Hepatic stellate cell (primary cell): ENCODE measurements at regions not wholly inside any gene's neighbourhood (a gene's known extent, or its start where the extent isn't known, plus 50 kb on each side); places are given as distances from the start of the nearest gene placed in this dataset.

Source experiments
- DNase-seq: peaks from one replicate; pipeline ENCODE4 v3.0.0; 2011; ENCODE audit warnings: low spot score

DNA sequence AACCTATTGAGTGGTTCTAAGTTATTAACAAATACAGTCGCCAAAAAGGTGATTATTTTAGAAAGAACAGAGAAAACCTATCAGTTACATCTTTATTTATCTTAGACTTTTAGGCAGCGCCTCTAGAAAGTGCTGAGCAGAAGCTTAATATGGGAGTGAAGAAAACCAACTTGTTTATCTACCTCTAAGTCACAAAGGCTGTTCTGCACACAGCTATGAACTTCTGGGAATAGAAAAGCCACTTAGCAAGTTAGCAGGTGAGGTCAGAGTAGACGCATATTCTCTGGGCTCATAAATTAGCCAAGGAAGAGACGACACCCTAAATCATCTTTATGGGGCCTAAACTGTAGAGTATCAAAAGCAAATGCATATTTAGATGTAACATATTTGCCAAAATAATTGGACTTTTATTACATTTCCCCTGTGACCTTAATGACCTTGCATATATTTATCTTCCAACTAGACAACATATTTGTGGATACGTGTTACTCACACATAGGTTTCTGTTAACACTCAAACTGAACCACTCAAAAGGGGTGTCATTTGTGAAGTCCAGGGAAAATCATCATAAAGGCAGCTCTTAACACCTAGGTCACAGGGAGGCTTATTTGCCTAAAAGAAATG lies 267.1 kb downstream of the ADGB start:
- no peak for DNase-seq

DNA sequence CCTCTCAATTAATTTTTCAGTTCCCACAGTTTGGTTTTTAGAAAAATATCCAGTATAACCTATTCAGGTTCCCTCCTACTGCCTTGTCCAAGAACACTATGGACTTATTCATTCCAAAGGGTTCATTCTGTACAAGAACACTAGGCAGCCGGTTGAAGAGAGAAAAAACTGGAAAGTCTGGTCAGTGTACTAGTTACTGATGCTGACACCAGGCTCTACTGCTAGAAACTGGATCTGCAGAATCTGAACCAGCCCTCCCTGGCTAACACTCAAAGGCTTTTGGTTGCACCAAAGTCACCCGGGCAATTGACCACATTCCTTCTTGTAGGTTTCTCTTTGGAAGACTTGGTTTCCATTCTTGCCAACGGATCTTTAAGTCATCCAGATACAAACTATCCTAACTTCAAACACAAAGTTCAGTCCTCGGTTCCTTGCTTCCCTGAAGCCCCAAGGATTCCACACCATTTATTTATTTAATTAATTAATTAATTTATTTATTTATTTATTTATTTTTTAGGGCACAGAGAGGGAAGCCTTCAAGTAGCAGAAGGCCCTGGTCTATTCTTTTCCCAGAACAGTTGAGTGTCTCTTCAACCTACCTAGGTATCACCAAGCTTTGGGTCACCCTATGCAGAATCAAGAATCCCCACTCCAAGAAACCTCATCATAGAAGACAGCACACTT lies 268.1 kb downstream of the ADGB start:
- DNase-seq, result no peak

DNA sequence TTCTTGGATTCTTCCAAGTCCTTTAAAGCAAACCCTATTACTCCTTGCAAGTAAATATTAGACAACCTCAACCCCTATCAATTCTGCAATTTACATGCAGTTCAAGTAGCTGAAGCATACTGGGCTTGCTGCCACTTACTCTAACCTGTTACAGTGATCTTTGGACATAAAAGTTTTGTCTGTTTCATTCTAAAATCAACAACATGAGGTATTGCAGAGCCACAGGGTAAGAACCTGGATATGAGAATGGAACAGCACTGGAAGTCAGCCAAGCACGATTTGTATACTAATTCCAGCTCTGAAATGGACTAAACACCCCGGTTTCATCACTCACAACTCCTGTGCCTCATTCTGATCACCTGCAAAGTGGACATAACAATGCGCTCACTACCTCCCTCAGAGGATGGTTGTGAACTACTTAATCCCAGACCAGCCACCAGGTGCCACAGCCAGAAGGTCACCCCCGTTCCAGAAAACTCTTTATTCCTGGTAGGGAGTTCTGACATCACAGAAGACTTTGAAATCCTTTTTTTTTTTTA lies 270.0 kb downstream of the ADGB start:
- DNase-seq, result no peak

DNA sequence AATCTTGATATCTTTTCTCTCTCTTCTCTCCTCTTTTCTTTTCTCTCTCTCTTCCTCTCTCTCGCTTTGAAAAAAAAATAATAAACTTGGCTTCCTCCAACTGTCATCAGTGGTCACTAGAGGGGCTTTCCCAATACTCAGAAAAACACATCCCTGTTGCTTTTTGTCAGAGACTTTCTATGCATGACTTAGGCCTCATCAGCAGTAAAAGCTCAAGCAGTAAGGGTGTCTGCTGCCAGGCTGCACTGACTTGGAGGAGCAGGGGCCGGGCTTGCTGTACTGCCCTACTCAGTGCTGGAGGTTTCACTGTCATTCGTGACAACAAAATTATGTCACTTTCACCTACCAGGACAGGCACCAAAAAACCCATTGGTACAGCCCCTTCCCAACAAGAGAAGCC lies 272.0 kb downstream of the ADGB start:
- DNase-seq, result no peak

DNA sequence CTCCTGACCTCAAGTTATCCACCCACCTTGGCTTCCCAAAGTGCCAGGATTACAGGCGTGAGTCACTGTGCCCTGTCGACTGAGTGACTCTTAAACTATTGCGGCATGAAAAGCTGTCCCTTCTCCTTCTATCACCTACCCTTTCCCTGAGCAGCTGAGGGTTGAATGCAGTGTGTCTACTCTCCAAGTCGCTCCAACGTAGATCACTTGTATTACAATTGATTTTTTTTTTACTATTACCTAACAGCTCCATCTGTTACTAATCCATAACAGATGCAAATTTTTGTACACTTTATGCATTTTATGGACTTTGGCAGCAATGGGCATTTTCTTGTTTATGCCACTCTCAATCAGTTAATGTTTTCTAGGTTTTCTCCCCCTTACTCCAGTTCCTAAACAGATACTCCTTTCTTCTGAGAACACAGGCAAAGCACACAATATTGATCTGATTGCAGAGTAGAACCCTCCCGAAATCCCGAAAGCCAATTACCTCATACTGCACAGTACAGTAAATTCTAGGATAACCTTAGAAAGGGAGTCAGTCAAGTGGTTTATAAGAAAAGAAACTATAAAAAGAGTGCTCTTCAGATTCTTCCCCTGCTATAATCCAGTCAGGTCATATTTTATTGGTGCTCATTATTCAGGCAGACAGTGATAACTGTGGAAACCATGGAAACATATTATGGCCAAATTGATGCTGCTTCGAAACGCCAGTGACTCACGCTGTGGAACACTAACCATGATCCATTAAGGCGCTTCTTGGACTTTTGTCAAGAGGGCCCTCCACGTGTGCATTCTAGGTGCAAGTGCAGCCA lies 273.0 kb downstream of the ADGB start:
- DNase-seq, result no peak

DNA sequence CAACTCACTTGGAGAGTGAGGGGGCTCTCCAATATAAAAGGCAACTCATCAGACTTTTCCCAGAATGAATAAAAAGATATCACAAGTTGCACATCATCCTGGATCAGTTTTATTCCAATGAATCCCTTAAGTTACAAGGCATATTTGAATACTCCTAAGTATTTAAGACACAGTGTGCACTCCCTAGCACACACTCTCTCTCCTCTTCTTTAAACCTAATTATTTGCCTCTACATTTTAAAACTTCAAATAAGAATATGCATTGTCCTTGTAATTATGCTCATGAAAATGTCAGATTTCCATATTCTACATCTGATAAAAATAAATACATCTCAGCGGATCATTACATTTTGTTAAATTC lies 273.6 kb downstream of the ADGB start:
- no peak for DNase-seq

DNA sequence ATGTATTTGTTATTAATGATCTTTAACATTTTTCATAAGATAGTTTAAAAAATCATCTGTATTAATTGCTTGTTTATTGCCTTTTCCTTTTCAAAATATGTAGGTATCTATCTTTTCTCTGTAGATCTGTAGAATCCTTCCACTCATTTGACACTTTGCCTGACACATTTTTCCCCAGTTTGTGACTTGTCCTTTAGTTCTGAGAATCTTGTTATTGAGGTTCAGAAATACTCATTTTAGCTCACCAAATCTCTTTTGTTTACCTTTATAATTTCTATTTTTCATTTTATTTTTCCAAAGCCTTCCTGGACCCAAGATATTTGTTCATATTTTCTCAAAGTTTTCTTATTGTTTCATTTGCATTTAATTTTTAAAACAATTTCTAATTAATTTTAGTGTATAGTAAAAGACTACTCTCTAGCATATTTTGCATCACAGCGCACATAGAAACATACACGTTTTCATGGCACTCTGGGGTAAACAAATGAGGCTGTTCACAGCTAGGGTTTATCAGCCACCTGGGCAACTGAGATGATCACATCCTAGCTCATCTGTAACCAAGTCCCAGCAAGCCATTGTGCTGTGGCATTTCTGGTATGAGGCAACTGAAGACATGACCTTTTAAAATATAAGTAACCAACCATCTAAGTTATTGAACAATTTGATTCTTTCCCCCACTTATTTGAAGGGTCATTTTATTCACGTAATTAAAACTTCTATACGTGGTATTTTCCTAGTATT lies 275.7 kb downstream of the ADGB start:
- DNase-seq, result no peak

DNA sequence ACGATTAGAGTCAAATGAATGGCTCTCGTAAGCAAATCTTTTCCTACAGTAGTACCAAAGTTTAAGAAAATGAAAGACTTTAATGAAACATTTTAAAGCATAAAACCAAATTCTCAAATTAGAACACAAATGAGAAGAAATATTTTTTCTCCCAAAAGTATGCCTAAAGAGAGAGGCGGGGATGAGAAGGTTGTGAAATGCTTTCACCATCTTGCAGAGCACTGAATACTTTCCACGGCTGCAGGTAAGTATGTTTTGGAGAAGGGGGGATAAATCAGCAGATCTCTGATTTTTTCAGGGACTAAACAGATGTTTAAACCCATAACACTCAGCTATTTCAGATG lies 277.1 kb downstream of the ADGB start:
- DNase-seq, result no peak

DNA sequence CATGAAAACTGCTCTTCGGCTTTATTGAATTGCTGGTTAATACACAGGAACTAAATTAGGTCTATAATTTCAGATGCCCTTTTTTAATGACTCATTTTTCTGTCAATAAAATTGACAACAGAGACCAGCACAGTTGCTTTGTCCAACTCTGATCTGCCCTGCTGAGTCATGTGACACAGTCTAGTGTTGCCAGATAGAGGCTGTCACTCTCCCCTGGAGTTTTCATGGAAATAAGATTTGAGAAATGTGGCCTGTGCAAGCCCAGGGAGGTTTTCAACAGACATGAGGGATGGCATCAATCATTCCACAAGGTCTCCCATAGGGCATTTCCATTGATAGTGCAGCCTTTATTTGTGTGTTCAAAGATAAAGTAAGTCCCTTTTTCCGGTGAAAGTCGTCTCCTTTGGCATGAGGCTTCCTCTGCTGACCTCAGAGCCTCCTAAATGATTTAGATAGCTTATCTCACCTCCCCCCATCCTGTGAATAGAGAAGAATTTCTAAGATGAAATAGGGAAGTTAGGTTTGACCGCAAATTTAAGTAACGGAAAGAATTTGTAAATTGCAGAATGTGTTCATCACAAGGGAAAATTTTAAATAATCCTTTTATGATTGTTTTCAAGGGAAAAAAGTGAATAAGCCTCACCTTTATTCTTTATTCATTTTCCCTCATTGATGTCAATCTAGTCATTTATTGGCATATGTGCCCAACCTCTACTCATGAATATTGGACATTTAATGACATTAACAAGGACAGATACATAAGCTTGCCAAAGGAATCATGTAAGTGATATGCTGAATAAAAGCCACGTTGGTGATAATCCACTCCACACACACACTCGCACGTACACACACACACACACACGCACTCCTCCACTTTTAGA lies 277.7 kb downstream of the ADGB start:
- DNase-seq, result no peak

DNA sequence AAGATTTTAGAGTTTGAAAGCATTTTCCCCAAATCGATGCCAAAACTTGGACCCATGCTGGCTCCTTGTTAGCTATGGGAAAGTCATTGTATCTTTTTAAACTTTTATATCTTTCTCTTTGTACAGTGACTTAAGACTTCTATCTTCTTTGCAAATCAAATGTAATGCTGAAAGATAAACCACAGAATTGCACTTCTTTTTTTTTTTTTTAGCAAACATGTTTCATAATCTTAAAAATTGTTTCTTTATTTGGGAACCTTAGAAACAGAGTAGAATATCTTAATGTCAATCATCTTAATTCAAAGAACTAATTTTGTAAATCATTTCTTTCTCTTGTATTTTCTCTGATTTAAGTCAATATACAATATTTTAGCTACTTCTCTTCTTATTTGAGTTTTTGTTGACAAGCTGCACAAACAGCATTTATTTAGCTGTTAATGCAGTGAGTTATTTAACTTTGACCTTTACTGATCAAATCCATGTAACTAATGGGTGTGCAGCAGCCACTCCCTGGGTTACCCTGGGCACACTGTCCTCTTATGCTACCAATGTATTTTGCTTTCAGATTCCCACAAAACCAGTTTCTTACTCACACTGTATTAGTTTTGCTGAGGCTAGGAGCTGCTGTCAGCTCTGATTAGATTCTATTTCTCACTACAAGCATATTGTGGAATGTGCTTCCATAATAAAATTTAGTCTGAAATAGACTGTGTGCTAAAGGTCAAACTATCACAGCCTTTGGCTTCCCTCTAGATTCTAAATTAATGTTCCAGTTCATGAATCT lies 279.6 kb downstream of the ADGB start:
- no peak for DNase-seq

DNA sequence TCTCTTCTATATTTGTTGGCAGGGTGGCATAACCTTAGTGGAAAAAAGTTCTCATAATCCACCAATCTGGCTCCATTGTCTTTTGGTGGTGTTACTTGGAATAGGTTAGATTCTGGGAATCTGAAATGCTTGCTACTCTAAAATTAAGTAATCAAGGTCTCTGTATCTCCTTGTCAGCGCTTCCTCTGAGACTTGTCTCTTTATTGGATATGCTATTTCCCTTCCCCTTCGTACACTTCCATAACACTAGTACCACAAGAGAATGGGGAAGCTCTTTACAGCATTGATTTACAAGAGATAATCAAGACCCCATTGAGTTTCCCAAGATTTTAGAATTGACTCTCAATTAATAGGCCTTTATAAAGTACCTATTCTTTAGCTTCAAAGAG lies 280.2 kb downstream of the ADGB start:
- DNase-seq, result no peak

DNA sequence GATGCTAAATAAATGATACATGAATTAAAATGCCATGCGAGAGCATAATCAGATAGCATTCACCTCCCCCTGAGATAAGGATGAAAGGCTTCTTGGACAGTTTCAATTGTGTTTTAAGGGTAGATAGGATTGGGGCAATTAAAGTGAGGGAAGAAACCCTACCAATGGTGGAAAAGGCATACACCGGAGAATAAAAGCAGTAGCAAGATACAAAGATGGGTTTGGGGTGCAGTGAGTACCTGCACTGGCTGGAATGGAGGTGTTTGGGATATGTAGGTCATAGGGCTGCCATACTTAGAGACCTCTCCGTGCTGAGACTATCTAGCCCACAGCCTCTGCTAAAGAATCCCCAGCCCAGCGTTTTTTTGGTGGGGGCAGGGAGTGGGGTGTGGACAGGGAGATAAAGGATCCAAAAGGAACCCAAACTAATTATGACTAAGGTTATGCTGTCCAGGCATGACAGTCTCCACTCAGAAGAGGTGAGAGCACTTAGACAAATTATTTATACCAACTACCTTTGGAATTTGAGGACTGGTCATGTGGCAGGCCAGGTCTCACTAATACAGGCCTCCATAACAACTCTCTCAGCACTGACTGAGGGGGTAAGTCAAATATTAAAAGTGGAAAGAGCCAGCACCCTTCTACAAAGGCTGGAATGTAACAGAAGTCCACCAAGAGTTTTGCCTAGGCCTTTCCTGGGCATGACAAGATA lies 280.8 kb downstream of the ADGB start:
- DNase-seq, result no peak

DNA sequence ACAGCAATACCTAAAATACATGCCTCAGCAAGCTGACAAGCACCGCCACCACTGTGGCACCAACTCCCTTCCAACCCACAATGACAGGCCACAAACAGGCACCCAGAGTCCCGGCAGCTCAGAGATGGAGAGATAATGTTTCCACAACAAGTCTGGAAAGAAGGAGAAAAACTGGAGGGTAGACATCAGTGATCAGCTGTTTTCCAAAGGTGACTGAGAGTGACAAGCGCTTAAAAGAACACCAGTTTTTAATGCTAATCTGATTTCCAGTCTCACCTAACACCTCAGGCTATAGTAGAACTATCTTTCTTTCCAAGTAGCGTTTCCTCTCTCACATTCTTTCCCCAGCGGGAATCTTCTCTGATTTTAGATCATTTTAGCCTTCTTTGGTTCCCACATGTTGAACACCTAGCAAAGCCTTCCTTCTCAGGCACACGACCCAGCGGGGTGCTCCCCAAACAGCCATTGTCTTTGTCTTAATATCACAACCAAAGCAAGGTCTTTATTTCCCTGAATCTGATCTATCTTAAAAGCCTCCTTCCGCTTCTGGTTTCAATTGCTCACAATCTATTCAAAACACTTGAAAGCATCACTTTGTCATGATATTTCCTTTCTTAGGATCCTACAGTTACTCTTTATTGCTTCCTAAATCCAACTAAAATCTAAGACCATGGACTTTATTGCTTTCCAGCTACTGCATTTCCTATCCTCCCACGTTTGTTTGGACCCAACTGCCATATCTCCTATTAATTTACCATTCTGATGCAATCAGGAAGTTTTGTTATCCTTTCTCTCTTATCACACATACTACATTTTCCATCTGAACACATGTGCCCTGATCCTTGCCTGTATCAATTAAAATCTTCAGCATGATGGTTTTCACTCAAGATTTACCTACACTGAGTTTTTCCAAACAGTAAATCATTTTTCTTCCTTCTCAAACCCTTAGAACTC lies 282.7 kb downstream of the ADGB start:
- no peak for DNase-seq

DNA sequence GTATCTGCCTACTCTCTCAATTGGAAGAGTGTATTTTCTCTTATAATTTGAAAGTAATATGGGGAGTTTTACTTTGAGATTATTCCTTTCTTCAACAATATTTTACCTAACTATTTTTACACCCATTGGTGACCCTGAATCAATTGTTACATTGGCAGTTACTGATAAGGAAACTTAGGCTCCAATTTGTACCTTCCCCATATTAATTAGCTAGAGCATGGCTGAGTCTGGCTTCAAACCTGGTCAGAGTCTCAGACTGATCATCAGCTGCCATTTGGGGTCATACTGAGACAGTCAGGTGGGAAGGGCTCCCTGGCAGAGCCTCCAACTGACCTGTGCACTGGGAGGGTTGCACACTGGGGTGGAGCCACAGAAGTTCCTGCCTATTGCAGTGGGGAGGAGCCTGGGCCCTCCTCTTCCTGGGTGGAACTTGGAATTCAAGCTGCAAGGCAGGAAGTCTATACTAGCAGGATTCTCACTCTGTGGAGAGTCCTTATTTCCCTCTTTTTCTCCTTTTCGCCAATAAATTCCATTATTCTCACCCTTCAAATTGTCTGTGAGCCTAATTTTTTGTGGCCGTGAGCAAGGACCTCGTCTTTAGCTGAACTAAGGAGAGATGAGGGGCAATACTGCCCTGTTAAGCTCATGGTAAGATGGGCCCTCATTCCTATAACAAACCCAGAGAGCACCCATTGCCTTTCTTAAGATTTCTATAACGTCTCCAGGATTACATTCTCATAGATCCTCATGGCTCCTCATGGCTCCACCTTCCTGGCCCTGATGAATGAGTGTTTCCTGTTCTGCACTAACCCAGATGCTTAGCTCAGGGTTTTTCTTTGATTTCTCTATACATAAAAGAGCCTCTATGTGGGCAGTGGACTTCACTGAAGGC lies 285.1 kb downstream of the ADGB start:
- DNase-seq, result no peak

DNA sequence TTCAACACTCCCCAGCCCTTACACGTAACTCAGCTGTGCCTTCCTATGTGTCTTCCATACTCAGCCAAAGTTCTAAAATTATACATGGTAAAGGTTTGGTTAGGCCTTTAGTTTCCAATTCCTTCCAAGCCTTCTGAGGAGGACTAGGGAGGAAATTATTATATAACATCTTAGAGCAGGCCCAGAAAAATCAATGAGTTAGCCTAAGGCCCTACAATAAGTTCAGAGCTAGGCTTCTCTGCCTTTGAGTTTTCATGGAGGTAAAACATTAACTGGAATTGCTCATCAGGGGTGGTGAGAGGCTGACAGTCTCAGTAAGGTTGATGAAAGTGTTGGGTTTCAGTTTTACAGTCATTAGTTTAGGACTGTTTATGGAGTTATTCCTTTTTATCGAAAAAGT lies 286.0 kb downstream of the ADGB start:
- no peak for DNase-seq

DNA sequence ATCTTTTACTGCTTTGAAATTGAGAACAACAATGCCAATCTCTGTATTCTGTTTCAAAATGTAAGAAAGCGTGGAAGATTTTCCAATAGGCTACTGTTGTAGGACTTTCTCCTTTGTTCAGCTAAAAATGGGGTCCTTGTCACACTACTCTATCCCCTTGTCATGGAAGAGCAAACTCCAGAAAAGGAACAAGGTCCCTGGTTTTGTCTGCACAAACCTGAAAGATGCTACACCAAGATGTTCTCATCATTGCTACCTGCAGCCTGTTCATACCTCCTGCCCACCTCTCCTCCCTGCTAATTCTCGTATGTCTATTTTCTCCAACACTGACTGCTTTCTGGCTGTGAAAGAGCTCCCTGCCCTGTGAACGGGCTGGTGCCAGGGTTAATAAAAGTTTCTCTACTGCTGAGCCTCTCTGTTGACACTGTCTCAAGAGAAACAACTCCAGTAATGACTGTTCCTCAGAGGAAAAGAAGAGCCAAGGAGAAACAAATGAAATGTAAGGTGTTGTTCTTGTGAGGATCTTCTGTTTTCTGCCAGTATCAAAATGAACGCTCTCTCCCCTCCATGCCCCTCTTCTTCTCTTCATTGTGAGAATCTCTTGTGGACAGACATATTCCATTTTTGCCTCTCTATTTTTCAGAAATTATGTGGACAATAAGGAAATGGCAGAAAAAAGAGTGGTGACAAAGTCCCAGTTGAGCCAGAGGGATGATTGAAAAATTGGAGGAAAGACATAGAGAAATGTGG lies 287.1 kb downstream of the ADGB start:
- no peak for DNase-seq
